Ishikawa (cell line): ENCODE measurements at regions not wholly inside any gene's neighbourhood (a gene's known extent, or its start where the extent isn't known, plus 50 kb on each side); places are given as distances from the start of the nearest gene placed in this dataset.

Source experiments
- CEBPB ChIP-seq: IDR thresholded peaks from 2 replicates; pipeline ENCODE4 v1.6.1; 2012
- CREB1 ChIP-seq: IDR thresholded peaks from 2 replicates; pipeline ENCODE4 v1.6.1; 2012; ENCODE audit warnings: low read depth
- EGR1 ChIP-seq: IDR thresholded peaks from 2 replicates; pipeline ENCODE4 v1.6.1; 2012
- EP300 ChIP-seq: IDR thresholded peaks from 2 replicates; pipeline ENCODE4 v1.6.1; 2012; ENCODE audit warnings: borderline replicate concordance
- FOXM1 ChIP-seq: IDR thresholded peaks from 2 replicates; pipeline ENCODE4 v1.6.1; 2012; ENCODE audit warnings: low read depth, borderline replicate concordance
- NFIC ChIP-seq: IDR thresholded peaks from 2 replicates; pipeline ENCODE4 v1.6.1; 2012
- RAD21 ChIP-seq: IDR thresholded peaks from 2 replicates; pipeline ENCODE4 v1.6.1; 2012; ENCODE audit warnings: low read depth
- REST ChIP-seq: IDR thresholded peaks from 2 replicates; pipeline ENCODE4 v1.6.1; 2012; ENCODE audit warnings: low read depth, mild to moderate bottlenecking
- TAF1 ChIP-seq: IDR thresholded peaks from 2 replicates; pipeline ENCODE4 v1.6.1; 2012; ENCODE audit warnings: low read depth, mild to moderate bottlenecking
- TCF12 ChIP-seq: IDR thresholded peaks from 2 replicates; pipeline ENCODE4 v1.6.1; 2012; ENCODE audit warnings: low read depth
- TEAD4 ChIP-seq: IDR thresholded peaks from 2 replicates; pipeline ENCODE4 v1.6.1; 2012
- YY1 ChIP-seq: IDR thresholded peaks from 2 replicates; pipeline ENCODE4 v1.6.1; 2012; ENCODE audit warnings: low read depth
- ZBTB7A ChIP-seq: IDR thresholded peaks from 2 replicates; pipeline ENCODE4 v1.6.1; 2012; ENCODE audit warnings: low read depth
- TF ChIP-seq, protein P1 (sequence below): IDR thresholded peaks from 2 replicates; pipeline ENCODE4 v1.6.1; 2012
- TF ChIP-seq, protein P2 (sequence below): IDR thresholded peaks from 2 replicates; pipeline ENCODE4 v1.6.1; 2012

GRCh38 chr3:35849496-35849895, 210.2 kb downstream of the ARPP21 start:
- TF ChIP-seq RAD21 (no peak), CREB1 (no peak), TAF1 (no peak), EP300 (no peak), YY1 (no peak), ZBTB7A (no peak), EGR1 (no peak), TCF12 (no peak), REST (no peak), FOXM1 (no peak), TEAD4 (no peak), NFIC (no peak), CEBPB (no peak)
- TF ChIP-seq, protein P1, sequence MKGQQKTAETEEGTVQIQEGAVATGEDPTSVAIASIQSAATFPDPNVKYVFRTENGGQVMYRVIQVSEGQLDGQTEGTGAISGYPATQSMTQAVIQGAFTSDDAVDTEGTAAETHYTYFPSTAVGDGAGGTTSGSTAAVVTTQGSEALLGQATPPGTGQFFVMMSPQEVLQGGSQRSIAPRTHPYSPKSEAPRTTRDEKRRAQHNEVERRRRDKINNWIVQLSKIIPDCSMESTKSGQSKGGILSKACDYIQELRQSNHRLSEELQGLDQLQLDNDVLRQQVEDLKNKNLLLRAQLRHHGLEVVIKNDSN = no peak
- TF ChIP-seq, protein P2, sequence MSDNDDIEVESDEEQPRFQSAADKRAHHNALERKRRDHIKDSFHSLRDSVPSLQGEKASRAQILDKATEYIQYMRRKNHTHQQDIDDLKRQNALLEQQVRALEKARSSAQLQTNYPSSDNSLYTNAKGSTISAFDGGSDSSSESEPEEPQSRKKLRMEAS = no peak

GRCh38 chr3:35849963-35850362, 210.6 kb downstream of the ARPP21 start:
- TF ChIP-seq, protein P1 = no peak
- TF ChIP-seq CREB1 (no peak), YY1 (no peak), RAD21 (no peak), EP300 (no peak), EGR1 (no peak), NFIC (no peak), REST (no peak), TEAD4 (no peak), ZBTB7A (no peak), TAF1 (no peak), TCF12 (no peak), CEBPB (no peak), FOXM1 (no peak)
- TF ChIP-seq, protein P2 = no peak

- TF ChIP-seq EGR1 (no peak), YY1 (no peak), ZBTB7A (no peak), REST (no peak), CREB1 (no peak), TEAD4 (no peak), TAF1 (no peak), NFIC (no peak), FOXM1 (no peak), TCF12 (no peak), CEBPB (no peak), RAD21 (no peak), EP300 (no peak)
- TF ChIP-seq, protein P1 = no peak
- TF ChIP-seq, protein P2 = no peak
These were observed 217.7 kb downstream of the ARPP21 start for GRCh38 chr3:35857004-35857403.

GRCh38 chr3:35862057-35862456, 222.7 kb downstream of the ARPP21 start:
- TF ChIP-seq YY1 (no peak), TCF12 (no peak), RAD21 (no peak), TEAD4 (no peak), ZBTB7A (no peak), EP300 (no peak), CREB1 (no peak)
- TF ChIP-seq, protein P1 = no peak
